ENCODE measurements at regions not wholly inside any gene's neighbourhood (a gene's known extent, or its start where the extent isn't known, plus 50 kb on each side); places are given as distances from the start of the nearest gene placed in this dataset.

- BruUV-seq (replicated peaks), result no TSS peak
- no peaks in the 10 kb centered on the region for H3K9me3 ChIP-seq (ENCODE audit: low read depth, low read length, poor library complexity, severe bottlenecking)
- TF ChIP-seq EZH2 (IDR thresholded peaks at IDR 0.05; ENCODE audit: borderline replicate concordance, low read depth, low read length, poor library complexity, severe bottlenecking) (no peak), CTCF (conservative IDR thresholded peaks at IDR 0.05; ENCODE audit: low read depth, low read length) (no peak)
- intact Hi-C loops (cut with micrococcal nuclease; ENCODE audit: unreplicated experiment), result no loop called here
- no peaks in the 10 kb centered on the region for H3K4me1 ChIP-seq (ENCODE audit: insufficient read depth, low read length, poor library complexity, severe bottlenecking)
- CTCF ChIA-PET, result no interaction called here
- DNase-seq (ENCODE audit: low spot score), result no peak
- POLR2A ChIA-PET (ENCODE audit: low non-redundant PET), result no interaction called here
- no peaks in the 10 kb centered on the region for H3K27me3 ChIP-seq (replicated peaks; ENCODE audit: insufficient read depth, low read depth, low read length, poor library complexity)
- H3K36me3 ChIP-seq (ENCODE audit: insufficient read depth, low read length, poor library complexity, severe bottlenecking), result no peaks in the 10 kb centered on the region
- no peak overlapping the region for H3K4me3 ChIP-seq (ENCODE audit: low read depth, low read length, poor library complexity, severe bottlenecking)
- no peak overlapping the region for H3K27ac ChIP-seq (ENCODE audit: low read depth, low read length, poor library complexity, severe bottlenecking)
Measured at GRCh38 chr9:25224309-25224708, 453.9 kb downstream of the TUSC1 start.

- CTCF ChIA-PET, result no interaction called here
- no peak for TF ChIP-seq CTCF (conservative IDR thresholded peaks at IDR 0.05; ENCODE audit: low read depth, low read length)
- TF ChIP-seq EZH2 (IDR thresholded peaks at IDR 0.05; ENCODE audit: borderline replicate concordance, low read depth, low read length, poor library complexity, severe bottlenecking), result no peak
- BruUV-seq (replicated peaks), result no TSS peak
Measured at GRCh38 chr9:25212361-25212760, 465.9 kb downstream of the TUSC1 start.

GRCh38 chr9:25207402-25208195, 470.6 kb downstream of the TUSC1 start:
- BruUV-seq (replicated peaks), result no TSS peak
- ChIA-PET POLR2A (ENCODE audit: low non-redundant PET) (no interaction called here), CTCF (no interaction called here)
- H3K27ac ChIP-seq (ENCODE audit: low read depth, low read length, poor library complexity, severe bottlenecking), result no peak overlapping the region
- intact Hi-C loops (cut with micrococcal nuclease; ENCODE audit: unreplicated experiment), result no loop called here
- H3K9me3 ChIP-seq (ENCODE audit: low read depth, low read length, poor library complexity, severe bottlenecking), result no peaks in the 10 kb centered on the region
- no peaks in the 10 kb centered on the region for H3K36me3 ChIP-seq (ENCODE audit: insufficient read depth, low read length, poor library complexity, severe bottlenecking)
- no peak overlapping the region for H3K4me3 ChIP-seq (ENCODE audit: low read depth, low read length, poor library complexity, severe bottlenecking)
- TF ChIP-seq CTCF (conservative IDR thresholded peaks at IDR 0.05; ENCODE audit: low read depth, low read length), result no peak
- no peak for DNase-seq (ENCODE audit: low spot score)
- H3K4me1 ChIP-seq (ENCODE audit: insufficient read depth, low read length, poor library complexity, severe bottlenecking), result no peaks in the 10 kb centered on the region
- H3K27me3 ChIP-seq (replicated peaks; ENCODE audit: insufficient read depth, low read depth, low read length, poor library complexity), result no peaks in the 10 kb centered on the region

More at GRCh38 chr9:25212361-25212760, 465.9 kb downstream of the TUSC1 start:
- Histone ChIP-seq H3K27ac (ENCODE audit: low read depth, low read length, poor library complexity, severe bottlenecking) (no peak overlapping the region), H3K9me3 (ENCODE audit: low read depth, low read length, poor library complexity, severe bottlenecking) (no peaks in the 10 kb centered on the region), H3K4me1 (ENCODE audit: insufficient read depth, low read length, poor library complexity, severe bottlenecking) (no peaks in the 10 kb centered on the region), H3K27me3 (replicated peaks; ENCODE audit: insufficient read depth, low read depth, low read length, poor library complexity) (no peaks in the 10 kb centered on the region), H3K4me3 (ENCODE audit: low read depth, low read length, poor library complexity, severe bottlenecking) (no peak overlapping the region), H3K36me3 (ENCODE audit: insufficient read depth, low read length, poor library complexity, severe bottlenecking) (no peaks in the 10 kb centered on the region)
- POLR2A ChIA-PET (ENCODE audit: low non-redundant PET), result no interaction called here
- intact Hi-C loops (cut with micrococcal nuclease; ENCODE audit: unreplicated experiment), result no loop called here
- no peak for DNase-seq (ENCODE audit: low spot score)

All from A673 (cell line).